Skeletal muscle tissue (tissue), 3 donors: ENCODE measurements at regions not wholly inside any gene's neighbourhood (a gene's known extent, or its start where the extent isn't known, plus 50 kb on each side); places are given as distances from the start of the nearest gene placed in this dataset.

Source experiments
- H3K27ac ChIP-seq: one replicate; pipeline ENCODE4 v1.7.0; 2013; ENCODE audit warnings: mild to moderate bottlenecking, low read depth, low read length, inconsistent platforms
- H3K27me3 ChIP-seq, 3 donors: one replicate each; pipeline ENCODE4 v1.7.0; 2013; ENCODE audit warnings: low read length in 3 of 3; ENCODE audit not compliant: control insufficient read depth in 3 of 3, insufficient read depth in 3 of 3
- H3K36me3 ChIP-seq, 3 donors: one replicate each; pipeline ENCODE4 v1.7.0; 2013; ENCODE audit warnings: low read length in 3 of 3; ENCODE audit not compliant: control insufficient read depth in 3 of 3, insufficient read depth in 3 of 3
- H3K4me1 ChIP-seq, 3 donors: one replicate each; pipeline ENCODE4 v1.7.0; 2013; ENCODE audit warnings: low read length in 3 of 3, mild to moderate bottlenecking in 3 of 3; ENCODE audit not compliant: control insufficient read depth in 3 of 3, insufficient read depth in 3 of 3
- H3K4me3 ChIP-seq, 3 donors: one replicate each; pipeline ENCODE4 v1.7.0; 2013; ENCODE audit warnings: low read length in 3 of 3
- H3K9ac ChIP-seq, 3 donors: one replicate each; pipeline ENCODE4 v1.7.0; 2013; ENCODE audit warnings: low read length in 3 of 3, mild to moderate bottlenecking in 3 of 3, moderate library complexity in 2 of 3, low read depth in 1 of 3
- H3K9me3 ChIP-seq, 3 donors: one replicate each; pipeline ENCODE4 v1.7.0; 2013; ENCODE audit warnings: low read length in 3 of 3; ENCODE audit not compliant: control insufficient read depth in 3 of 3
- donor health status: Osteomylitis.

- H3K27me3 ChIP-seq = peaks cover 13 to 18% (median 16%) of the 10 kb centered on the region in 3 donors
- H3K9me3 ChIP-seq = no peaks in the 10 kb centered on the region
- H3K27ac ChIP-seq = no peak overlapping the region
Measured at GRCh38 chr18:47728921-47729320, 201.5 kb downstream of the SMAD2 start.

GRCh38 chr18:47727409-47727808 lies 203.1 kb downstream of the SMAD2 start:
- Histone ChIP-seq H3K4me1 (no peaks in the 10 kb centered on the region), H3K36me3 (no peaks in the 10 kb centered on the region), H3K27me3 (peaks cover 4 to 20% (median 16%) of the 10 kb centered on the region in 3 donors), H3K27ac (no peak overlapping the region), H3K9me3 (no peaks in the 10 kb centered on the region), H3K4me3 (no peak overlapping the region), H3K9ac (no peak overlapping the region)

More at GRCh38 chr18:47728921-47729320, 201.5 kb downstream of the SMAD2 start:
- Histone ChIP-seq H3K36me3 (no peaks in the 10 kb centered on the region), H3K4me3 (no peak overlapping the region), H3K9ac (no peak overlapping the region), H3K4me1 (no peaks in the 10 kb centered on the region)

- H3K4me3 ChIP-seq = no peak overlapping the region
- peaks cover 4 to 20% (median 16%) of the 10 kb centered on the region in 3 donors for H3K27me3 ChIP-seq
Measured at GRCh38 chr18:47726550-47726949, 203.9 kb downstream of the SMAD2 start.

GRCh38 chr18:47725656-47726055 lies 204.8 kb downstream of the SMAD2 start:
- Histone ChIP-seq H3K27me3 (peaks cover 4 to 20% (median 12%) of the 10 kb centered on the region in 3 donors), H3K36me3 (no peaks in the 10 kb centered on the region), H3K9me3 (no peaks in the 10 kb centered on the region), H3K27ac (no peak overlapping the region), H3K4me1 (no peaks in the 10 kb centered on the region), H3K9ac (no peak overlapping the region), H3K4me3 (no peak overlapping the region)

More at GRCh38 chr18:47726550-47726949, 203.9 kb downstream of the SMAD2 start:
- H3K4me1 ChIP-seq = no peaks in the 10 kb centered on the region
- H3K36me3 ChIP-seq = no peaks in the 10 kb centered on the region
- H3K27ac ChIP-seq = no peak overlapping the region
- H3K9me3 ChIP-seq = no peaks in the 10 kb centered on the region
- H3K9ac ChIP-seq = no peak overlapping the region

- Histone ChIP-seq H3K4me3 (no peak overlapping the region), H3K27me3 (peaks cover 4 to 20% (median 5%) of the 10 kb centered on the region in 3 donors), H3K36me3 (no peaks in the 10 kb centered on the region), H3K27ac (no peak overlapping the region), H3K4me1 (no peaks in the 10 kb centered on the region), H3K9ac (no peak overlapping the region), H3K9me3 (no peaks in the 10 kb centered on the region)
Measured at GRCh38 chr18:47724186-47724975, 206.1 kb downstream of the SMAD2 start.

GRCh38 chr18:47721876-47722275 lies 208.6 kb downstream of the SMAD2 start:
- Histone ChIP-seq H3K27me3 (peaks cover 4 to 20% (median 5%) of the 10 kb centered on the region in 3 donors), H3K4me3 (no peak overlapping the region), H3K27ac (no peak overlapping the region), H3K4me1 (no peaks in the 10 kb centered on the region), H3K9me3 (no peaks in the 10 kb centered on the region), H3K9ac (no peak overlapping the region), H3K36me3 (no peaks in the 10 kb centered on the region)

- no peaks in the 10 kb centered on the region for H3K36me3 ChIP-seq
- H3K4me1 ChIP-seq = no peaks in the 10 kb centered on the region
- H3K27ac ChIP-seq = no peak overlapping the region
- no peak overlapping the region for H3K9ac ChIP-seq
- H3K9me3 ChIP-seq = no peaks in the 10 kb centered on the region
- peaks cover 3 to 11% (median 4%) of the 10 kb centered on the region in 3 donors for H3K27me3 ChIP-seq
- no peak overlapping the region for H3K4me3 ChIP-seq
Measured at GRCh38 chr18:47720741-47721140, 209.7 kb downstream of the SMAD2 start.

- Histone ChIP-seq H3K27ac (no peak overlapping the region), H3K36me3 (no peaks in the 10 kb centered on the region), H3K9me3 (no peaks in the 10 kb centered on the region), H3K4me1 (no peaks in the 10 kb centered on the region), H3K27me3 (peaks cover 0 to 8% (median 0%) of the 10 kb centered on the region in 3 donors), H3K9ac (no peak overlapping the region), H3K4me3 (no peak overlapping the region)
Measured at GRCh38 chr18:47719096-47719780, 211.2 kb downstream of the SMAD2 start.

- no peaks in the 10 kb centered on the region for H3K9me3 ChIP-seq
- H3K9ac ChIP-seq = no peak overlapping the region
- H3K27ac ChIP-seq = no peak overlapping the region
- no peaks in the 10 kb centered on the region for H3K4me1 ChIP-seq
- peaks cover 0 to 8% (median 0%) of the 10 kb centered on the region in 3 donors for H3K27me3 ChIP-seq
- no peaks in the 10 kb centered on the region for H3K36me3 ChIP-seq
- H3K4me3 ChIP-seq = no peak overlapping the region
Measured at GRCh38 chr18:47718646-47719045, 211.8 kb downstream of the SMAD2 start.

GRCh38 chr18:47717257-47717656 lies 213.2 kb downstream of the SMAD2 start:
- no peak overlapping the region for H3K9ac ChIP-seq

More at GRCh38 chr18:47717257-47717656, 213.2 kb downstream of the SMAD2 start:
- no peak overlapping the region for H3K27ac ChIP-seq
- no peaks in the 10 kb centered on the region for H3K4me1 ChIP-seq
- no peaks in the 10 kb centered on the region for H3K36me3 ChIP-seq
- H3K9me3 ChIP-seq = no peaks in the 10 kb centered on the region
- peaks cover 0 to 6% (median 0%) of the 10 kb centered on the region in 3 donors for H3K27me3 ChIP-seq
- no peak overlapping the region for H3K4me3 ChIP-seq
